DND-41 (cell line): ENCODE measurements at regions not wholly inside any gene's neighbourhood (a gene's known extent, or its start where the extent isn't known, plus 50 kb on each side); places are given as distances from the start of the nearest gene placed in this dataset.

ENCODE experiments used
- ATAC-seq: fragments of 200-7000 bp; cut with Tn5 transposase; 3 replicates; pipeline ENCODE4 v1.9.1; 2021; ENCODE audit warnings: low read depth; ENCODE audit not compliant: insufficient read depth
- DNase-seq: peaks from one replicate; pipeline ENCODE4 v3.0.0-alpha.2; 2020
- H2AFZ ChIP-seq: 2 replicates; pipeline ENCODE4 v1.6.0; 2012; ENCODE audit warnings: low read depth, low read length
- H3K27ac ChIP-seq: 2 replicates; pipeline ENCODE4 v1.5.1; 2012; ENCODE audit warnings: low read length, inconsistent platforms
- H3K27me3 ChIP-seq: fragments of 200-600 bp; sonication (generic); 2 replicates; pipeline ENCODE4 v1.6.0; 2012; ENCODE audit warnings: low read length, mild to moderate bottlenecking, inconsistent platforms; ENCODE audit not compliant: insufficient read depth, poor library complexity
- H3K36me3 ChIP-seq: 2 replicates; pipeline ENCODE4 v1.5.1; 2012; ENCODE audit warnings: low read length, inconsistent platforms; ENCODE audit not compliant: insufficient read depth
- H3K4me1 ChIP-seq: 2 replicates; pipeline ENCODE4 v1.5.1; 2012; ENCODE audit warnings: mild to moderate bottlenecking, low read length; ENCODE audit not compliant: insufficient read depth
- H3K4me2 ChIP-seq: 2 replicates; pipeline ENCODE4 v1.6.0; 2012; ENCODE audit warnings: mild to moderate bottlenecking, moderate library complexity, low read length, inconsistent platforms; ENCODE audit not compliant: insufficient read depth
- H3K4me3 ChIP-seq, 2 experiments: fragments of 200-600 bp in 1 of 2; shearing (Covaris generic) in 1 of 2; 2 replicates each; pipeline ENCODE4 v1.5.1; 2012 to 2016; ENCODE audit warnings: inconsistent platforms in 2 of 2, low read length in 2 of 2, mild to moderate bottlenecking in 2 of 2, low read depth in 1 of 2, moderate library complexity in 1 of 2
- H3K79me2 ChIP-seq: 2 replicates; pipeline ENCODE4 v1.6.0; 2012; ENCODE audit warnings: low read length, inconsistent platforms; ENCODE audit not compliant: insufficient read depth
- H3K9ac ChIP-seq: 2 replicates; pipeline ENCODE4 v1.6.0; 2012; ENCODE audit warnings: low read depth, mild to moderate bottlenecking, inconsistent platforms, low read length, moderate library complexity
- H3K9me3 ChIP-seq: 2 replicates; pipeline ENCODE4 v1.5.1; 2012; ENCODE audit warnings: low read length, moderate library complexity, mild to moderate bottlenecking, inconsistent platforms; ENCODE audit not compliant: insufficient read depth, severe bottlenecking
- H4K20me1 ChIP-seq: 2 replicates; pipeline ENCODE4 v1.6.0; 2012; ENCODE audit warnings: low read length; ENCODE audit not compliant: insufficient read depth
- EZH2 ChIP-seq: IDR thresholded peaks from 3 replicates; pipeline ENCODE4 v1.6.1; 2012; ENCODE audit warnings: borderline replicate concordance, low read depth, mild to moderate bottlenecking, moderate library complexity, low read length, inconsistent platforms; ENCODE audit not compliant: severe bottlenecking
- TF ChIP-seq, protein P1 (sequence below): IDR thresholded peaks from 2 replicates; pipeline ENCODE4 v1.5.1; 2012; ENCODE audit warnings: borderline replicate concordance, low read length, moderate library complexity, mild to moderate bottlenecking; ENCODE audit not compliant: poor library complexity, severe bottlenecking; ENCODE audit errors: extremely low read depth

DNA sequence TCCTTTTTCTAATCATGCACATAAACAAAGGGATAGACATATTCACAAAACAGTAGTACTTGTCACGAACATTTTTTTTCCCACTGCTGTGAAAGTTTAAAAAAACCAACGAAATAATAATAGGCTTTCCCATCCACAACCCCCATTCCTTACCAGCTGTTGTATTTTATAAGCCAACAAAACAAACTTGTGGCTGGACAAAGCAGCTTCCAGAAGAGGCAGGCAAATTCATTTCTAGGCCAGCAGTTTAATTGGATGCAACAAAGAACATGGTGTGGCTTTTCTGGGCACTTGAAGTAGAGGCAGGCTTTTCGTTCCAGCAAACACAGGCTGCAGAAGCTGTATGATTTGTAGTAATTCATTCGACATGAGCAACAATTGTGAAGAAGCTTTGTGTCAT, 56.0 kb upstream of the FAM20A start:
- Histone ChIP-seq H3K4me1 (no peaks in the 10 kb centered on the region), H3K9me3 (no peaks in the 10 kb centered on the region), H4K20me1 (no peaks in the 10 kb centered on the region), H3K4me3 (no peak overlapping the region), H3K27ac (no peak overlapping the region), H3K4me2 (no peak overlapping the region), H3K9ac (no peak overlapping the region), H3K79me2 (no peaks in the 10 kb centered on the region), H2AFZ (no peak overlapping the region), H3K36me3 (no peaks in the 10 kb centered on the region), H3K27me3 (peaks cover 2% of the 10 kb centered on the region)
- TF ChIP-seq EZH2 = no peak
- TF ChIP-seq, protein P1, sequence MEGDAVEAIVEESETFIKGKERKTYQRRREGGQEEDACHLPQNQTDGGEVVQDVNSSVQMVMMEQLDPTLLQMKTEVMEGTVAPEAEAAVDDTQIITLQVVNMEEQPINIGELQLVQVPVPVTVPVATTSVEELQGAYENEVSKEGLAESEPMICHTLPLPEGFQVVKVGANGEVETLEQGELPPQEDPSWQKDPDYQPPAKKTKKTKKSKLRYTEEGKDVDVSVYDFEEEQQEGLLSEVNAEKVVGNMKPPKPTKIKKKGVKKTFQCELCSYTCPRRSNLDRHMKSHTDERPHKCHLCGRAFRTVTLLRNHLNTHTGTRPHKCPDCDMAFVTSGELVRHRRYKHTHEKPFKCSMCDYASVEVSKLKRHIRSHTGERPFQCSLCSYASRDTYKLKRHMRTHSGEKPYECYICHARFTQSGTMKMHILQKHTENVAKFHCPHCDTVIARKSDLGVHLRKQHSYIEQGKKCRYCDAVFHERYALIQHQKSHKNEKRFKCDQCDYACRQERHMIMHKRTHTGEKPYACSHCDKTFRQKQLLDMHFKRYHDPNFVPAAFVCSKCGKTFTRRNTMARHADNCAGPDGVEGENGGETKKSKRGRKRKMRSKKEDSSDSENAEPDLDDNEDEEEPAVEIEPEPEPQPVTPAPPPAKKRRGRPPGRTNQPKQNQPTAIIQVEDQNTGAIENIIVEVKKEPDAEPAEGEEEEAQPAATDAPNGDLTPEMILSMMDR = no peak
- no peak for ATAC-seq
- DNase-seq = no peak

DNA sequence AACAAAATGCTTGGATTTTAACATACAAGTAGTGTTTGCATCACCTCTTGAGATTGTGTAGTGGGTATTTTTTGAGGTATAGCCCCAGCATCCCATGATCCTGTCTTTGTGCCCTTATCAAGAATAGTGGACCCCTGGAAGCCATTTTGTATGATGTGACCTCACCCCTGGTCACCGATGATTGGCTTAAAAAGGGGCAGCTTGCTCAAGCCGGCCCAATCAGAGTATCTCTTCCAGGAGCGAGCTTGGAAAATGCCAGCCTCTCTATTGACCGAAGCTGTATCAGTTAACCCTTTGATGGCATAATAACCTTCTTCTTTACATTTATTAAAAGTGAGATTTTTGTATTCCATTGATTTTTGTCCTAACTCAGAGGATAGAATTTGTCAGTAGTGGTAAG, 55.5 kb upstream of the FAM20A start:
- Histone ChIP-seq H3K27ac (no peak overlapping the region), H3K27me3 (peaks cover 2% of the 10 kb centered on the region), H4K20me1 (no peaks in the 10 kb centered on the region), H3K4me1 (no peaks in the 10 kb centered on the region), H3K4me3 (no peak overlapping the region), H3K9ac (no peak overlapping the region), H3K36me3 (no peaks in the 10 kb centered on the region), H3K9me3 (no peaks in the 10 kb centered on the region), H2AFZ (no peak overlapping the region), H3K79me2 (no peaks in the 10 kb centered on the region), H3K4me2 (no peak overlapping the region)
- no peak for DNase-seq
- TF ChIP-seq EZH2 = no peak
- TF ChIP-seq, protein P1 = no peak
- ATAC-seq = no peak
